Small intestine (tissue), 7 donors: ENCODE measurements at regions not wholly inside any gene's neighbourhood (a gene's known extent, or its start where the extent isn't known, plus 50 kb on each side); places are given as distances from the start of the nearest gene placed in this dataset.

Experiments
- DNase-seq, 2 donors: peaks; one replicate each; pipeline versions ENCODE4 v3.0.0 to v3.0.0-alpha.2; 2013
- FAIRE-seq: peaks from 2 replicates; lab custom pipeline; 2012; peaks lifted over from hg19 to GRCh38; lab: Jason Lieb, UNC
- H3K27ac ChIP-seq, 3 donors: one replicate each; pipeline ENCODE4 v1.5.1; 2013; ENCODE audit warnings: low read length in 2 of 3, mild to moderate bottlenecking in 2 of 3, control low read depth in 1 of 3, inconsistent platforms in 1 of 3, low read depth in 1 of 3, moderate library complexity in 1 of 3
- H3K27me3 ChIP-seq, 3 donors: one replicate each; pipeline ENCODE4 v1.6.1; 2013; ENCODE audit warnings: low read length in 3 of 3, inconsistent platforms in 1 of 3; ENCODE audit not compliant: control insufficient read depth in 3 of 3, insufficient read depth in 3 of 3
- H3K36me3 ChIP-seq, 3 donors: one replicate each; pipeline ENCODE4 v1.6.1; 2013; ENCODE audit warnings: low read length in 3 of 3, inconsistent platforms in 1 of 3, low read depth in 1 of 3, mild to moderate bottlenecking in 1 of 3, moderate library complexity in 1 of 3; ENCODE audit not compliant: control insufficient read depth in 3 of 3, insufficient read depth in 2 of 3
- H3K4me1 ChIP-seq, 3 donors: one replicate each; pipeline ENCODE4 v1.6.1; 2013; ENCODE audit warnings: low read length in 2 of 3, inconsistent platforms in 1 of 3, low read depth in 1 of 3, mild to moderate bottlenecking in 1 of 3, moderate library complexity in 1 of 3; ENCODE audit not compliant: control insufficient read depth in 3 of 3, insufficient read depth in 2 of 3
- H3K4me3 ChIP-seq, 3 donors: one replicate each; pipeline ENCODE4 v1.5.1; 2013; ENCODE audit warnings: low read length in 3 of 3, control low read depth in 1 of 3, inconsistent platforms in 1 of 3, low read depth in 1 of 3, mild to moderate bottlenecking in 1 of 3, moderate library complexity in 1 of 3
- H3K9me3 ChIP-seq, 2 donors: one replicate each; pipeline ENCODE4 v1.6.1; 2013; ENCODE audit warnings: low read depth in 1 of 2, low read length in 1 of 2; ENCODE audit not compliant: control insufficient read depth in 2 of 2, insufficient read depth in 1 of 2
- WGBS, 3 donors: extraction: QIAGEN DNeasy Blood & Tissue Kit; methylation state at CpG; one replicate each; pipeline ENCODE4 v1.1.7; 2013; 5-methylcytosine and 5-hydroxymethylcytosine counted together
- donor health status: healthy with polysubstance abuse.
- donor health status: control.
- donor health status: control.
- donor health status: Bipolar disorder and iron deficiency.
- donor health status: healthy.

DNA sequence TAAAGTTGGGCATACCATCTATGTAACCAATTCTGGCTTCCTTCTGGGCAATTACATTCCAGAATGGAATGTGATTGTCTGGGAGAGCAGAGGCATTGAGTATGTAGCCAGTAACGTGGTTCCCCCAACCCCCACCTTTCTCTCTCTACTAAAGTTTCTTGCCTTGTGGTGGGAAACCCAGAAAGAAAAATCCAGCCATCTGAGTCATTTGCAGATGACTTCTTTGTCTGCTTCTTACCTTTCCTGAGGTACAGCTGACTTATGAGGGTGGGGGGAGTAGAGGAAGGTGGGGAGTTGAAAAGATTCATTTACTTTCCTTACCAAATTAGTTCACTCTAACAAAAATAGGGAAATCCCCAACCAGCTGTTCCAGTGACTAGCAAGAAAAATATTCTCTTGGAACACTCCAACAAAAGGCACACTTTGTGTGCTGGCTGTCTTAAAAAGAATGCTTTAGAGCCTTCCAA is 112.1 kb upstream of the FRMD6 start:
- DNase-seq (no peak), FAIRE-seq (no peak)
- Histone ChIP-seq H3K27ac (no peak overlapping the region), H3K4me1 (no peaks in the 10 kb centered on the region), H3K36me3 (no peaks in the 10 kb centered on the region), H3K27me3 (no peaks in the 10 kb centered on the region), H3K4me3 (no peak overlapping the region), H3K9me3 (no peaks in the 10 kb centered on the region)
- 36 to 50% (median 47%) methylated on average over 1 of the region's 1 CpG for WGBS, 3 donors

GRCh38 chr14:51540364-51540763 is 111.3 kb upstream of the FRMD6 start:
- WGBS, 3 donors = 83 to 94% (median 87%) methylated on average over 3 of the region's 3 CpGs
- DNase-seq (no peak), FAIRE-seq (no peak)
- Histone ChIP-seq H3K4me3 (no peak overlapping the region), H3K27me3 (no peaks in the 10 kb centered on the region), H3K9me3 (no peaks in the 10 kb centered on the region), H3K4me1 (no peaks in the 10 kb centered on the region), H3K27ac (no peak overlapping the region), H3K36me3 (no peaks in the 10 kb centered on the region)

GRCh38 chr14:51544471-51544870 is 107.2 kb upstream of the FRMD6 start:
- H3K36me3 ChIP-seq = no peaks in the 10 kb centered on the region
- H3K9me3 ChIP-seq = no peaks in the 10 kb centered on the region
- H3K4me1 ChIP-seq = no peaks in the 10 kb centered on the region
- FAIRE-seq (no peak), DNase-seq (no peak)
- H3K4me3 ChIP-seq = no peak overlapping the region
- WGBS, 3 donors = 48 to 64% (median 49%) methylated on average over 4 of the region's 4 CpGs
- no peak overlapping the region for H3K27ac ChIP-seq
- H3K27me3 ChIP-seq = no peaks in the 10 kb centered on the region

DNA sequence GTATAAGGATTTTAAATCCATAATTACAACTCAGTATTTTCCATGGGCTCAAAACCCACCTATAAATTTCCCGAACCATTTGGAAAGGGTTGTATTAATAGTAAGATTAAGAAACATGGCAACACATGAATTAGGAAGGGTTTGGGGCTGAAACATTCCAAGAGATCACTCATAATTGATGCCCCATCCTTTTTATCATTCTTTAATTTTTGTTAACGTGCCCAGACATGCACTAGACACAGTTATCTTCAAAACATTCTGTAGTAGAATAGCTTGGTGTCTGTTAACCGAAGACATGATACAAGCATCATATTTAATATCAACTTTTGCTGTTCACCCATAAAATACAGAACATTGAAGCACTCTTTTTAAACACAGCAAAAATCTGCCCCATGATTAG is 106.8 kb upstream of the FRMD6 start:
- Histone ChIP-seq H3K9me3 (no peaks in the 10 kb centered on the region), H3K4me1 (no peaks in the 10 kb centered on the region), H3K36me3 (no peaks in the 10 kb centered on the region), H3K27me3 (no peaks in the 10 kb centered on the region), H3K4me3 (no peak overlapping the region), H3K27ac (no peak overlapping the region)
- FAIRE-seq = no peak
- DNase-seq = no peak
- WGBS, 3 donors = 69 to 75% (median 73%) methylated on average over 3 of the region's 3 CpGs

GRCh38 chr14:51545396-51545795 is 106.3 kb upstream of the FRMD6 start:
- no peak for DNase-seq
- WGBS, 3 donors = 82 to 87% (median 86%) methylated on average over 3 of the region's 3 CpGs
- H3K27me3 ChIP-seq = no peaks in the 10 kb centered on the region
- no peak overlapping the region for H3K27ac ChIP-seq
- FAIRE-seq = no peak
- H3K4me3 ChIP-seq = no peak overlapping the region
- H3K36me3 ChIP-seq = no peaks in the 10 kb centered on the region
- H3K9me3 ChIP-seq = no peaks in the 10 kb centered on the region
- no peaks in the 10 kb centered on the region for H3K4me1 ChIP-seq

- no peaks in the 10 kb centered on the region for H3K4me1 ChIP-seq
- H3K27me3 ChIP-seq = no peaks in the 10 kb centered on the region
- no peaks in the 10 kb centered on the region for H3K9me3 ChIP-seq
- no peaks in the 10 kb centered on the region for H3K36me3 ChIP-seq
- H3K4me3 ChIP-seq = no peak overlapping the region
- WGBS, 3 donors = 42 to 56% (median 43%) methylated on average over 2 of the region's 2 CpGs
- H3K27ac ChIP-seq = no peak overlapping the region
- FAIRE-seq (no peak), DNase-seq (no peak)
Measured at GRCh38 chr14:51546099-51546498, 105.6 kb upstream of the FRMD6 start.

DNA sequence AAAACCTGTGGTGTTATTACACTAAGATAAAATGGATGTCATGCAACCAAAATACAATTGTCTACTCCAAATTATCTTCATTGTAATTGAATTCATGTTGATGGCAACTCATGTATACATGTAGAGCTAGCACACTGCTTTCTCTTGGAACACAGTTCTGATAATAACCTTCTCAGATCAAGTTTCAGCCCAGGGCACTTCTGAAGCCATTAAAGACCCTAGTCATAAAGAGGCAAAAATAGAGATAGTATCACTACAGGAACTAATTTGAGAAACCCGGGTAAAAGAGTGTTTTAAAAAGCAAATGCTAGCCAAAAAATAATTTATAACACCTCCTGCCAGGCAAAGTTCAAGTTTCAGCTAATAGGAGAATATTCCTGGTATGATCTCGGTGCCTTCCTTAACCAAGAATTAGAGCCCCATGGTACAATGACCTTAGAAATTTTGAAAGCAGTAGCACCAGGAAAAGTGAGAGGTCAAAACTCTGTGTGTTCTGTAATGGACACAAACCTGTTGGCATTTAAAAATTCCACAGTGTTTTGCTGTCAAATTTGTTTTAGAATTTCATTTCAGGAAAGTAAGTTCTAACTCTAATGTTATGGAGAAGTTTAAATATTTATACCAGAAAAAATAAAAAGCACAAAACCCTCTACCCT is 105.0 kb upstream of the FRMD6 start:
- 12 to 34% (median 31%) methylated on average over 2 of the region's 2 CpGs for WGBS, 3 donors
- no peak for DNase-seq
- no peak overlapping the region for H3K4me3 ChIP-seq
- no peaks in the 10 kb centered on the region for H3K36me3 ChIP-seq
- no peaks in the 10 kb centered on the region for H3K9me3 ChIP-seq
- no peaks in the 10 kb centered on the region for H3K4me1 ChIP-seq
- no peak for FAIRE-seq
- H3K27me3 ChIP-seq = no peaks in the 10 kb centered on the region
- H3K27ac ChIP-seq = peak overlapping the region in 1 of 3 donors; percentile 38

GRCh38 chr14:51547260-51547659 is 104.5 kb upstream of the FRMD6 start:
- Histone ChIP-seq H3K4me3 (no peak overlapping the region), H3K4me1 (no peaks in the 10 kb centered on the region), H3K27ac (no peak overlapping the region), H3K27me3 (no peaks in the 10 kb centered on the region), H3K9me3 (no peaks in the 10 kb centered on the region), H3K36me3 (no peaks in the 10 kb centered on the region)
- DNase-seq (no peak), FAIRE-seq (no peak)
- WGBS, 3 donors = 46 to 78% (median 69%) methylated on average over 3 of the region's 3 CpGs

GRCh38 chr14:51547701-51548100 is 104.0 kb upstream of the FRMD6 start:
- no peak overlapping the region for H3K27ac ChIP-seq

More at GRCh38 chr14:51547701-51548100, 104.0 kb upstream of the FRMD6 start:
- Histone ChIP-seq H3K27me3 (no peaks in the 10 kb centered on the region), H3K9me3 (no peaks in the 10 kb centered on the region), H3K36me3 (no peaks in the 10 kb centered on the region), H3K4me3 (no peak overlapping the region), H3K4me1 (no peaks in the 10 kb centered on the region)
- DNase-seq = no peak
- FAIRE-seq = no peak
- WGBS, 3 donors = 85 to 90% (median 89%) methylated on average over 2 of the region's 2 CpGs
